GM23248 (cell line): ENCODE measurements at regions not wholly inside any gene's neighbourhood (a gene's known extent, or its start where the extent isn't known, plus 50 kb on each side); places are given as distances from the start of the nearest gene placed in this dataset.

Source experiments
- EZH2 ChIP-seq: fragments of 200-600 bp; sonication (generic); IDR thresholded peaks from 2 replicates; pipeline ENCODE4 v1.6.1; 2018; ENCODE audit warnings: antibody characterized with exemption, mild to moderate bottlenecking; ENCODE audit not compliant: insufficient read depth, poor library complexity, severe bottlenecking
- EZH2phosphoT487 ChIP-seq: fragments of 200-600 bp; sonication (generic); IDR thresholded peaks from 2 replicates; pipeline ENCODE4 v1.6.1; 2018; ENCODE audit warnings: antibody characterized with exemption, moderate library complexity, mild to moderate bottlenecking, low read depth; ENCODE audit not compliant: insufficient read depth

DNA sequence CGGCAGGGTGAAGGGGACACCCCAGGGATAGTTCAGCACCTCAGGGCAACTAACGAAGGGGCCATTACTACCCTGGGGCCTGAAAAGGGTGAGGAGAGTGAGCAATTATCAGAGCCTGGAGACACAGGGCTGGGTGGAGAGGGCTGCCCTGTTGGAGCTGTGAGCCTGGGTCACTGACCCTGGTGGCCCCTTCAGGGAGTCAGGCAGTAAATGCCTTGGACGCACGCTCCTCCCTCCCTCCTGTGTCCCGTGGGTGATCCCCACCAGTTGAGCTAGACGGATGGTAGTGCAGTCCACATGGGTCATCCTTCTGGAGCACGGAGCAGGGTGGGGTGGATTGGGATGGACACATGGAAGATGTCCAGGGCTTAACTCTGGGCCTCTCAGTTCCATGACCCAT, 305.3 kb downstream of the PTPRU start:
- TF ChIP-seq EZH2 (no peak), EZH2phosphoT487 (no peak)
